Superior temporal gyrus (tissue), 1 donor: ENCODE measurements at regions not wholly inside any gene's neighbourhood (a gene's known extent, or its start where the extent isn't known, plus 50 kb on each side); places are given as distances from the start of the nearest gene placed in this dataset.
A peak's percentile ranks its signal among the peaks of the same experiment; 100 is the strongest.
"Not testable (repeated sequence)": the region's sequence is repeated elsewhere in the genome, so short reads cannot be mapped to it uniquely, and the experiment has no call there.

Experiments
- DNase-seq: peaks from one replicate; pipeline ENCODE4 v3.0.0-alpha.2; 2016; ENCODE audit errors: extremely low spot score

GRCh38 chr18:62629031-62629430 is 86.3 kb upstream of the PHLPP1 start:
- DNase-seq, result no peak

- DNase-seq, result no peak
Measured at GRCh38 chr18:62631173-62631572, 84.2 kb upstream of the PHLPP1 start.

- no peak for DNase-seq
Measured at GRCh38 chr18:62632788-62633455, 82.4 kb upstream of the PHLPP1 start.

- no peak for DNase-seq
Measured at GRCh38 chr18:62634458-62634857, 80.9 kb upstream of the PHLPP1 start.

- no peak for DNase-seq
Measured at GRCh38 chr18:62634979-62635630, 80.2 kb upstream of the PHLPP1 start.

GRCh38 chr18:62637403-62637802 is 77.9 kb upstream of the PHLPP1 start:
- DNase-seq, result no peak

- no peak for DNase-seq
Measured at GRCh38 chr18:62637807-62638687, 77.3 kb upstream of the PHLPP1 start.

- no peak for DNase-seq
Measured at GRCh38 chr18:62643181-62643580, 72.2 kb upstream of the PHLPP1 start.

GRCh38 chr18:62644773-62645172 is 70.6 kb upstream of the PHLPP1 start:
- no peak for DNase-seq

- no peak for DNase-seq
Measured at GRCh38 chr18:62647179-62647578, 68.2 kb upstream of the PHLPP1 start.

GRCh38 chr18:62648045-62648678 is 67.2 kb upstream of the PHLPP1 start:
- no peak for DNase-seq

GRCh38 chr18:62651276-62652056 is 63.9 kb upstream of the PHLPP1 start:
- DNase-seq, result peak; percentile 34

GRCh38 chr18:62652057-62652629 is 63.2 kb upstream of the PHLPP1 start:
- DNase-seq, result not testable (repeated sequence)

- no peak for DNase-seq
Measured at GRCh38 chr18:62655520-62656219, 59.7 kb upstream of the PHLPP1 start.

- DNase-seq, result no peak
Measured at GRCh38 chr18:62658028-62658427, 57.3 kb upstream of the PHLPP1 start.

GRCh38 chr18:62659698-62660097 is 55.6 kb upstream of the PHLPP1 start:
- no peak for DNase-seq

GRCh38 chr18:62660691-62661090 is 54.6 kb upstream of the PHLPP1 start:
- DNase-seq, result no peak

GRCh38 chr18:62663731-62664336 is 51.5 kb upstream of the PHLPP1 start:
- no peak for DNase-seq

GRCh38 chr18:62664414-62664813 is 50.9 kb upstream of the PHLPP1 start:
- no peak for DNase-seq

GRCh38 chr18:62665188-62665587 is 50.2 kb upstream of the PHLPP1 start:
- no peak for DNase-seq
